ENCODE measurements at regions not wholly inside any gene's neighbourhood (a gene's known extent, or its start where the extent isn't known, plus 50 kb on each side); places are given as distances from the start of the nearest gene placed in this dataset.

DNA sequence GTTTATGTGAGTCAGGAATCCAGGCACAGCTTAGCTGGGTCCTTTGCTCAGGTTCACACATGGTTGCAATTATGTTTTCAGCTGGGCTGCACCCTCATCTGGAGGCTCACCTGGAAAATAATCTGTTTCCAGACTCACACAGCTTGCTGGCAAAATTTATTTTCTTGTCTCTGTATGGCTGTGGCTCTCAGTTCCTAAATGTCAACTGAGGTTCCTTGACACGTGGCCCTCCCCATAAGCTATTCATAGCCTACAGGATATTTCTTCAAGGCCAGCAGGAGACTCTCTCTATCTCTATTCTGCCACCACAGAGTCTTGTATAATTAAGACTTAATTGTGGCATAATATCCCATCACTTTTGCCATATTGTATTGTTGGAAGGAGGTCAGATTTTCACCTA lies 732.0 kb downstream of the CDH18 start:
- Mint-ChIP-seq H3K4me3 (no peak overlapping the region), H3K27ac (no peak overlapping the region), H3K36me3 (no peaks in the 10 kb centered on the region), H3K9me3 (peaks cover 11 to 19% (median 12%) of the 10 kb centered on the region in 3 donors), H3K4me1 (no peaks in the 10 kb centered on the region), H3K27me3 (no peaks in the 10 kb centered on the region)
- H3K9me3 ChIP-seq: no peaks in the 10 kb centered on the region
- no peaks in the 10 kb centered on the region for H3K36me3 ChIP-seq (ENCODE audit: control insufficient read depth in 2 of 2, extremely low read depth in 1 of 2, insufficient read depth in 1 of 2, low read length in 1 of 2)
- no peak overlapping the region for H3K4me3 ChIP-seq (ENCODE audit: control insufficient read depth in 1 of 2, extremely low read depth in 1 of 2, low read length in 1 of 2)
- H3K27ac ChIP-seq (ENCODE audit: low read length): no peak overlapping the region
- no peak for DNase-seq
- no peaks in the 10 kb centered on the region for H3K4me1 ChIP-seq (ENCODE audit: control insufficient read depth in 1 of 2, extremely low read depth in 1 of 2, insufficient read depth in 2 of 2, low read length in 2 of 2)
- no CpG with 5 or more reads among the region's 1 CpG for WGBS (ENCODE audit: insufficient coverage)
- CTCF ChIA-PET: no interaction called here
- POLR2A ChIA-PET: no interaction called here
- H3K27me3 ChIP-seq (replicated peaks in 1 of 2; ENCODE audit: control insufficient read depth in 2 of 2, extremely low read depth in 1 of 2, insufficient read depth in 2 of 2, low read length in 1 of 2): no peaks in the 10 kb centered on the region
- no peak for ATAC-seq (replicated peaks in 1 of 4)

DNA sequence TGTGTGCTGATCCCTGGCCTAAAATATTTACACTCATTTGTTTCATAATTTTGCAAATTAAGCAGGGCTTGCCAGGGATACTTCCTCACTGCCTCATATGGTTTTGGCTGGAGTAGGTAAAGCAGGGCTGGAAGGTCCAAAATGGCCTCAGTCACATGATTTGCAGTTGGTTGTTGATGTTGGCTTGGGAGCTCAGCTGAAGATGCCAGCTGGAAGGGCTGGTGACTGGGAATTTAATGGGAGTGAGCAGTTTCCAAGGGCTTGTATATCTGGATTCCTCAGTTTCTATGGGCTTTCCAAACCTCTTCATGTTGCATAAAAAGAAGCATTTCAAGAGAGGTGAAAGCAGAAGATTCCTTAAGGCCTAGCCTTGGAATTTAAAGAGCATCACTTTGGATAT lies 729.3 kb downstream of the CDH18 start:
- CTCF ChIA-PET: no interaction called here
- Histone ChIP-seq H3K4me3 (ENCODE audit: control insufficient read depth in 1 of 2, extremely low read depth in 1 of 2, low read length in 1 of 2) (no peak overlapping the region), H3K9me3 (no peaks in the 10 kb centered on the region), H3K27me3 (replicated peaks in 1 of 2; ENCODE audit: control insufficient read depth in 2 of 2, extremely low read depth in 1 of 2, insufficient read depth in 2 of 2, low read length in 1 of 2) (no peaks in the 10 kb centered on the region), H3K4me1 (ENCODE audit: control insufficient read depth in 1 of 2, extremely low read depth in 1 of 2, insufficient read depth in 2 of 2, low read length in 2 of 2) (no peaks in the 10 kb centered on the region), H3K36me3 (ENCODE audit: control insufficient read depth in 2 of 2, extremely low read depth in 1 of 2, insufficient read depth in 1 of 2, low read length in 1 of 2) (no peaks in the 10 kb centered on the region), H3K27ac (ENCODE audit: low read length) (no peak overlapping the region)
- Mint-ChIP-seq H3K9me3 (peaks cover 8 to 19% (median 12%) of the 10 kb centered on the region in 3 donors), H3K27ac (no peak overlapping the region), H3K36me3 (no peaks in the 10 kb centered on the region), H3K4me1 (no peaks in the 10 kb centered on the region), H3K4me3 (no peak overlapping the region), H3K27me3 (no peaks in the 10 kb centered on the region)
- no peak for ATAC-seq (replicated peaks in 1 of 4)
- POLR2A ChIA-PET: no interaction called here
- DNase-seq: no peak

GRCh38 chr5:19261879-19262278 lies 726.1 kb downstream of the CDH18 start:
- Histone ChIP-seq H3K27ac (ENCODE audit: low read length) (no peak overlapping the region), H3K4me3 (ENCODE audit: control insufficient read depth in 1 of 2, extremely low read depth in 1 of 2, low read length in 1 of 2) (no peak overlapping the region), H3K36me3 (ENCODE audit: control insufficient read depth in 2 of 2, extremely low read depth in 1 of 2, insufficient read depth in 1 of 2, low read length in 1 of 2) (no peaks in the 10 kb centered on the region), H3K9me3 (no peaks in the 10 kb centered on the region), H3K27me3 (replicated peaks in 1 of 2; ENCODE audit: control insufficient read depth in 2 of 2, extremely low read depth in 1 of 2, insufficient read depth in 2 of 2, low read length in 1 of 2) (no peaks in the 10 kb centered on the region), H3K4me1 (ENCODE audit: control insufficient read depth in 1 of 2, extremely low read depth in 1 of 2, insufficient read depth in 2 of 2, low read length in 2 of 2) (no peaks in the 10 kb centered on the region)
- no CpG with 5 or more reads among the region's 4 CpGs for WGBS (ENCODE audit: insufficient coverage)
- Mint-ChIP-seq H3K27ac (no peak overlapping the region), H3K9me3 (peaks cover 9 to 19% (median 14%) of the 10 kb centered on the region in 3 donors), H3K27me3 (no peaks in the 10 kb centered on the region), H3K36me3 (no peaks in the 10 kb centered on the region), H3K4me1 (no peaks in the 10 kb centered on the region), H3K4me3 (no peak overlapping the region)
- POLR2A ChIA-PET: no interaction called here
- CTCF ChIA-PET: no interaction called here
- ATAC-seq (replicated peaks in 1 of 4) (no peak), DNase-seq (no peak)

DNA sequence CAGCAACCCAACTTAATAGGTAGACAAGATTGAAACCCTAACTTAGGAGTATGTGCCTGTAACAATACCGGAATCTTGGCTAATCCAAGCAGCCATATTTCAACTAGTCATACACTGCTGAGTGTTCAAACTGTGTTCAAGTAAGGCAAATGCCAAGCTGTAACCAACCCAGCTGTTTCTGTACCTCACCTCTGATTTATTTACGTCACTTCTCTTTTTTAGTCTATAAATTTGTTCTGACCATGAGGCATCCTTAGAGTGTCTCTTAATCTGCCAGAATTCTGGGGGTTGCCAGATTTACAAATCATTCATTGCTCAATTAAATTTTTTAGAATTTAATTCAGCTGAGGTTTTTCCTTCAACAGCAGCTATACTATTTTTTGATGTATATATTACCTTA lies 723.2 kb downstream of the CDH18 start:
- Mint-ChIP-seq H3K4me3 (no peak overlapping the region), H3K27me3 (no peaks in the 10 kb centered on the region), H3K36me3 (no peaks in the 10 kb centered on the region), H3K9me3 (peaks cover 19 to 23% (median 23%) of the 10 kb centered on the region in 3 donors), H3K27ac (no peak overlapping the region), H3K4me1 (no peaks in the 10 kb centered on the region)
- H3K27me3 ChIP-seq (replicated peaks in 1 of 2; ENCODE audit: control insufficient read depth in 2 of 2, extremely low read depth in 1 of 2, insufficient read depth in 2 of 2, low read length in 1 of 2): no peaks in the 10 kb centered on the region
- POLR2A ChIA-PET: no interaction called here
- DNase-seq: no peak
- H3K36me3 ChIP-seq (ENCODE audit: control insufficient read depth in 2 of 2, extremely low read depth in 1 of 2, insufficient read depth in 1 of 2, low read length in 1 of 2): no peaks in the 10 kb centered on the region
- H3K4me3 ChIP-seq (ENCODE audit: control insufficient read depth in 1 of 2, extremely low read depth in 1 of 2, low read length in 1 of 2): no peak overlapping the region
- H3K4me1 ChIP-seq (ENCODE audit: control insufficient read depth in 1 of 2, extremely low read depth in 1 of 2, insufficient read depth in 2 of 2, low read length in 2 of 2): no peaks in the 10 kb centered on the region
- CTCF ChIA-PET: no interaction called here
- H3K27ac ChIP-seq (ENCODE audit: low read length): no peak overlapping the region
- WGBS (ENCODE audit: insufficient coverage): no CpG with 5 or more reads among the region's 2 CpGs
- H3K9me3 ChIP-seq: no peaks in the 10 kb centered on the region
- ATAC-seq (replicated peaks in 1 of 4): no peak

DNA sequence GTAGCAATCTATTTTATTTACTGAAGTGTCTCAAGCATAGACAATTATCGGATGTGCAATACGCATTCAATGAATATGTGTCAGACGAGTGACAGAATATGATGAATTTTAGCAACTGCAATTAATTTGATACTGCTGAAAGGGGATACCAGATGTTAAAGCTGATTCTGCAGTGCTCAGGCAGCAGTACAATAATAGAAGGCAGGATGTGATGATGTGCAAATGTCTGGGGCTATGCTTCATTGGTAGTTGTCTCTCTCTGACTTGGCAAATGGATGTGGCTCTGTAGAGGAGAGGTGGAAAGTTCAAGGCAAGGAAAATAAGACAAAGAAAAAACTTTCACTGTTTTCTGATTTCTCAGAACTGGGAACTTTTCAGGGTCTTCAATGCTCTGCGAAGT lies 721.2 kb downstream of the CDH18 start:
- H3K4me1 Mint-ChIP-seq: no peaks in the 10 kb centered on the region
- Histone ChIP-seq H3K4me1 (ENCODE audit: control insufficient read depth in 1 of 2, extremely low read depth in 1 of 2, insufficient read depth in 2 of 2, low read length in 2 of 2) (no peaks in the 10 kb centered on the region), H3K27me3 (replicated peaks in 1 of 2; ENCODE audit: control insufficient read depth in 2 of 2, extremely low read depth in 1 of 2, insufficient read depth in 2 of 2, low read length in 1 of 2) (no peaks in the 10 kb centered on the region), H3K4me3 (ENCODE audit: control insufficient read depth in 1 of 2, extremely low read depth in 1 of 2, low read length in 1 of 2) (no peak overlapping the region), H3K27ac (ENCODE audit: low read length) (no peak overlapping the region), H3K9me3 (no peaks in the 10 kb centered on the region), H3K36me3 (ENCODE audit: control insufficient read depth in 2 of 2, extremely low read depth in 1 of 2, insufficient read depth in 1 of 2, low read length in 1 of 2) (no peaks in the 10 kb centered on the region)
- H3K27ac Mint-ChIP-seq: no peak overlapping the region
- H3K27me3 Mint-ChIP-seq: no peaks in the 10 kb centered on the region
- H3K36me3 Mint-ChIP-seq: no peaks in the 10 kb centered on the region
- peaks cover 15 to 26% (median 20%) of the 10 kb centered on the region in 3 donors for H3K9me3 Mint-ChIP-seq
- ATAC-seq (replicated peaks in 1 of 4) (no peak), DNase-seq (no peak)
- ChIA-PET POLR2A (no interaction called here), CTCF (no interaction called here)
- H3K4me3 Mint-ChIP-seq: no peak overlapping the region
- 85% methylated on average over 3 of the region's 4 CpGs for WGBS (ENCODE audit: insufficient coverage)

DNA sequence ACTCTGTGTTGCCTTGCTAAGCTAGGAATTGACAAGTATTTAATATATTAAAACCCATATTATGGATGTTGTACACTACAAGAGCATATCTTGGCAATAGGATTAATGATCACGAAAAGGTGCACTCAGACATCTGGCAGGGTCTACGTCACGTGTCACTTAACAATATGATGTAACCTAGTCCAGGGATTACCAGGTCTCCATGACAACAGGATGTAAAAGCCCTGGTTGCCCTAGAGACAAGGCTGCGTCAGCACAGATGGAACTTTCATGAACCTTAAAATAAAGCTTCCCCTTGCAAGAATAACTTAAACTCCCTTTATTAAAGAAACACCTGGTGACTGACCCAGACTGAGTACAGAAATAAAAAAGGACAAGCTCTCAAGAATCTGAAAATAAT lies 717.8 kb downstream of the CDH18 start:
- Mint-ChIP-seq H3K9me3 (peaks cover 17 to 30% (median 19%) of the 10 kb centered on the region in 3 donors), H3K4me3 (no peak overlapping the region), H3K4me1 (no peaks in the 10 kb centered on the region), H3K27ac (no peak overlapping the region), H3K36me3 (no peaks in the 10 kb centered on the region), H3K27me3 (no peaks in the 10 kb centered on the region)
- H3K36me3 ChIP-seq (ENCODE audit: control insufficient read depth in 2 of 2, extremely low read depth in 1 of 2, insufficient read depth in 1 of 2, low read length in 1 of 2): no peaks in the 10 kb centered on the region
- ChIA-PET CTCF (no interaction called here), POLR2A (no interaction called here)
- ATAC-seq (replicated peaks in 1 of 4) (no peak), DNase-seq (no peak)
- no peak overlapping the region for H3K4me3 ChIP-seq (ENCODE audit: control insufficient read depth in 1 of 2, extremely low read depth in 1 of 2, low read length in 1 of 2)
- no peak overlapping the region for H3K27ac ChIP-seq (ENCODE audit: low read length)
- H3K27me3 ChIP-seq (replicated peaks in 1 of 2; ENCODE audit: control insufficient read depth in 2 of 2, extremely low read depth in 1 of 2, insufficient read depth in 2 of 2, low read length in 1 of 2): no peaks in the 10 kb centered on the region
- no peaks in the 10 kb centered on the region for H3K9me3 ChIP-seq
- 73% methylated on average over 3 of the region's 4 CpGs for WGBS (ENCODE audit: insufficient coverage)
- H3K4me1 ChIP-seq (ENCODE audit: control insufficient read depth in 1 of 2, extremely low read depth in 1 of 2, insufficient read depth in 2 of 2, low read length in 2 of 2): no peaks in the 10 kb centered on the region

GRCh38 chr5:19274578-19274977 lies 713.4 kb downstream of the CDH18 start:
- no peak overlapping the region for H3K27ac ChIP-seq (ENCODE audit: low read length)
- H3K36me3 Mint-ChIP-seq: no peaks in the 10 kb centered on the region
- no peak overlapping the region for H3K27ac Mint-ChIP-seq
- ChIA-PET POLR2A (no interaction called here), CTCF (no interaction called here)
- no peaks in the 10 kb centered on the region for H3K27me3 ChIP-seq (replicated peaks in 1 of 2; ENCODE audit: control insufficient read depth in 2 of 2, extremely low read depth in 1 of 2, insufficient read depth in 2 of 2, low read length in 1 of 2)
- H3K4me3 ChIP-seq (ENCODE audit: control insufficient read depth in 1 of 2, extremely low read depth in 1 of 2, low read length in 1 of 2): no peak overlapping the region
- H3K4me1 ChIP-seq (ENCODE audit: control insufficient read depth in 1 of 2, extremely low read depth in 1 of 2, insufficient read depth in 2 of 2, low read length in 2 of 2): no peaks in the 10 kb centered on the region
- H3K36me3 ChIP-seq (ENCODE audit: control insufficient read depth in 2 of 2, extremely low read depth in 1 of 2, insufficient read depth in 1 of 2, low read length in 1 of 2): no peaks in the 10 kb centered on the region
- ATAC-seq (replicated peaks in 1 of 4) (no peak), DNase-seq (no peak)
- WGBS (ENCODE audit: insufficient coverage): no CpG with 5 or more reads among the region's 3 CpGs
- no peaks in the 10 kb centered on the region for H3K27me3 Mint-ChIP-seq
- no peaks in the 10 kb centered on the region for H3K9me3 ChIP-seq
- no peaks in the 10 kb centered on the region for H3K4me1 Mint-ChIP-seq
- peaks cover 17 to 27% (median 26%) of the 10 kb centered on the region in 3 donors for H3K9me3 Mint-ChIP-seq
- H3K4me3 Mint-ChIP-seq: no peak overlapping the region

All from T-cell (primary cell).